Karpas-422 (cell line): ENCODE measurements at regions not wholly inside any gene's neighbourhood (a gene's known extent, or its start where the extent isn't known, plus 50 kb on each side); places are given as distances from the start of the nearest gene placed in this dataset.

ENCODE experiments used
- DNase-seq: peaks from one replicate; pipeline ENCODE4 v3.0.0-alpha.2; 2015
- H2AFZ ChIP-seq: fragments of 200-600 bp; sonication (generic); 2 replicates; pipeline ENCODE4 v1.6.1; 2014; ENCODE audit warnings: antibody characterized with exemption, low read length, mixed read lengths
- H3K27ac ChIP-seq: fragments of 200-600 bp; sonication (generic); 2 replicates; pipeline ENCODE4 v1.5.1; 2014; ENCODE audit warnings: mild to moderate bottlenecking, low read length, moderate library complexity
- H3K27me3 ChIP-seq: fragments of 200-600 bp; sonication (generic); 2 replicates; pipeline ENCODE4 v1.6.1; 2014; ENCODE audit warnings: low read length, mixed read lengths
- H3K36me3 ChIP-seq: fragments of 200-600 bp; sonication (generic); 2 replicates; pipeline ENCODE4 v1.6.1; 2014; ENCODE audit warnings: low read length, mixed read lengths; ENCODE audit not compliant: insufficient read depth
- H3K4me1 ChIP-seq: fragments of 200-600 bp; sonication (generic); 2 replicates; pipeline ENCODE4 v1.6.1; 2014; ENCODE audit warnings: mild to moderate bottlenecking, low read length, mixed read lengths
- H3K4me2 ChIP-seq: fragments of 200-600 bp; sonication (generic); 2 replicates; pipeline ENCODE4 v1.6.1; 2014; ENCODE audit warnings: low read length, low read depth, mild to moderate bottlenecking; ENCODE audit not compliant: poor library complexity, severe bottlenecking
- H3K4me3 ChIP-seq: fragments of 200-600 bp; sonication (generic); 2 replicates; pipeline ENCODE4 v1.5.1; 2014; ENCODE audit warnings: mild to moderate bottlenecking, antibody characterized with exemption, low read length, mixed read lengths
- H3K79me2 ChIP-seq: fragments of 200-600 bp; sonication (generic); 2 replicates; pipeline ENCODE4 v1.6.1; 2014; ENCODE audit warnings: mild to moderate bottlenecking, low read length, mixed read lengths
- H3K9ac ChIP-seq: fragments of 200-600 bp; sonication (generic); 2 replicates; pipeline ENCODE4 v1.6.0; 2014; ENCODE audit warnings: low read length
- H3K9me2 ChIP-seq: fragments of 200-600 bp; sonication (generic), shearing (Covaris generic); replicated peaks from 2 replicates; pipeline ENCODE4 v1.6.0; 2014; ENCODE audit warnings: mild to moderate bottlenecking, low read length, moderate library complexity; ENCODE audit not compliant: insufficient read depth
- H3K9me3 ChIP-seq: fragments of 300-700, 200-600 bp; sonication (generic); 2 replicates; pipeline ENCODE4 v1.6.1; 2014; ENCODE audit warnings: low read length, mixed read lengths
- H4K20me1 ChIP-seq: fragments of 200-600 bp; sonication (generic); 2 replicates; pipeline ENCODE4 v1.6.1; 2014; ENCODE audit warnings: mild to moderate bottlenecking, antibody characterized with exemption, low read length, low read depth; ENCODE audit not compliant: insufficient read depth

- no peak overlapping the region for H3K4me2 ChIP-seq
- H3K4me3 ChIP-seq: no peak overlapping the region
- no peaks in the 10 kb centered on the region for H3K27me3 ChIP-seq
- H3K36me3 ChIP-seq: no peaks in the 10 kb centered on the region
- no peaks in the 10 kb centered on the region for H4K20me1 ChIP-seq
- H3K9ac ChIP-seq: no peak overlapping the region
- no peak overlapping the region for H3K27ac ChIP-seq
- H3K9me3 ChIP-seq: no peaks in the 10 kb centered on the region
- H2AFZ ChIP-seq: no peak overlapping the region
- no peaks in the 10 kb centered on the region for H3K4me1 ChIP-seq
- H3K9me2 ChIP-seq: no peaks in the 10 kb centered on the region
- DNase-seq: no peak
- H3K79me2 ChIP-seq: no peaks in the 10 kb centered on the region
Observed at GRCh38 chr16:56119133-56119532, 72.2 kb upstream of the GNAO1 start.

GRCh38 chr16:56116577-56116964 lies 74.7 kb upstream of the GNAO1 start:
- H3K36me3 ChIP-seq: no peaks in the 10 kb centered on the region
- no peaks in the 10 kb centered on the region for H3K9me3 ChIP-seq
- H2AFZ ChIP-seq: no peak overlapping the region
- no peak overlapping the region for H3K4me2 ChIP-seq
- H3K27me3 ChIP-seq: no peaks in the 10 kb centered on the region
- H4K20me1 ChIP-seq: no peaks in the 10 kb centered on the region
- H3K4me1 ChIP-seq: no peaks in the 10 kb centered on the region
- no peak for DNase-seq
- no peak overlapping the region for H3K27ac ChIP-seq
- no peak overlapping the region for H3K9ac ChIP-seq
- no peaks in the 10 kb centered on the region for H3K9me2 ChIP-seq
- no peak overlapping the region for H3K4me3 ChIP-seq
- no peaks in the 10 kb centered on the region for H3K79me2 ChIP-seq

GRCh38 chr16:56115817-56116576 lies 75.3 kb upstream of the GNAO1 start:
- Histone ChIP-seq H3K4me3 (no peak overlapping the region), H3K27me3 (no peaks in the 10 kb centered on the region), H3K79me2 (no peaks in the 10 kb centered on the region), H3K36me3 (no peaks in the 10 kb centered on the region), H3K9ac (no peak overlapping the region), H3K4me2 (no peak overlapping the region), H3K4me1 (no peaks in the 10 kb centered on the region), H2AFZ (no peak overlapping the region), H3K9me2 (no peaks in the 10 kb centered on the region), H4K20me1 (no peaks in the 10 kb centered on the region), H3K27ac (no peak overlapping the region), H3K9me3 (no peaks in the 10 kb centered on the region)
- no peak for DNase-seq

GRCh38 chr16:56113223-56113622 lies 78.1 kb upstream of the GNAO1 start:
- Histone ChIP-seq H3K9ac (no peak overlapping the region), H3K4me2 (no peak overlapping the region), H3K4me3 (no peak overlapping the region), H3K9me2 (no peaks in the 10 kb centered on the region), H3K4me1 (peaks cover 7% of the 10 kb centered on the region; the same call in 1 of the 2 replicates), H3K79me2 (no peaks in the 10 kb centered on the region), H3K9me3 (no peaks in the 10 kb centered on the region), H4K20me1 (no peaks in the 10 kb centered on the region), H2AFZ (no peak overlapping the region), H3K27ac (no peak overlapping the region), H3K27me3 (no peaks in the 10 kb centered on the region), H3K36me3 (no peaks in the 10 kb centered on the region)
- no peak for DNase-seq

GRCh38 chr16:56111100-56111499 lies 80.2 kb upstream of the GNAO1 start:
- no peak overlapping the region for H3K9ac ChIP-seq
- H2AFZ ChIP-seq: no peak overlapping the region
- H3K4me2 ChIP-seq: no peak overlapping the region
- H3K36me3 ChIP-seq: no peaks in the 10 kb centered on the region
- H3K79me2 ChIP-seq: no peaks in the 10 kb centered on the region
- no peaks in the 10 kb centered on the region for H3K9me2 ChIP-seq
- H3K4me1 ChIP-seq: peaks cover 7% of the 10 kb centered on the region; the same call in 1 of the 2 replicates
- H3K9me3 ChIP-seq: no peaks in the 10 kb centered on the region
- no peaks in the 10 kb centered on the region for H3K27me3 ChIP-seq
- DNase-seq: no peak
- H3K4me3 ChIP-seq: no peak overlapping the region
- no peak overlapping the region for H3K27ac ChIP-seq
- no peaks in the 10 kb centered on the region for H4K20me1 ChIP-seq

GRCh38 chr16:56109994-56110393 lies 81.3 kb upstream of the GNAO1 start:
- Histone ChIP-seq H3K9me3 (no peaks in the 10 kb centered on the region), H3K27ac (no peak overlapping the region), H2AFZ (no peak overlapping the region), H3K79me2 (no peaks in the 10 kb centered on the region), H3K36me3 (no peaks in the 10 kb centered on the region), H3K27me3 (no peaks in the 10 kb centered on the region), H3K9ac (no peak overlapping the region), H3K9me2 (no peaks in the 10 kb centered on the region), H3K4me2 (no peak overlapping the region), H3K4me3 (no peak overlapping the region), H3K4me1 (peaks cover 7% of the 10 kb centered on the region; the same call in 1 of the 2 replicates), H4K20me1 (no peaks in the 10 kb centered on the region)
- DNase-seq: no peak

- no peak overlapping the region for H2AFZ ChIP-seq
Observed at GRCh38 chr16:56109205-56109604, 82.1 kb upstream of the GNAO1 start.

GRCh38 chr16:56108724-56109123 lies 82.6 kb upstream of the GNAO1 start:
- Histone ChIP-seq H3K27me3 (no peaks in the 10 kb centered on the region), H3K9me2 (no peaks in the 10 kb centered on the region), H2AFZ (no peak overlapping the region)

More at GRCh38 chr16:56109205-56109604, 82.1 kb upstream of the GNAO1 start:
- no peaks in the 10 kb centered on the region for H3K9me2 ChIP-seq
- DNase-seq: no peak
- H3K27me3 ChIP-seq: no peaks in the 10 kb centered on the region
- H3K4me3 ChIP-seq: no peak overlapping the region
- no peaks in the 10 kb centered on the region for H4K20me1 ChIP-seq
- no peak overlapping the region for H3K27ac ChIP-seq
- H3K36me3 ChIP-seq: no peaks in the 10 kb centered on the region
- peaks cover 7% of the 10 kb centered on the region; the same call in 1 of the 2 replicates for H3K4me1 ChIP-seq
- no peak overlapping the region for H3K4me2 ChIP-seq
- no peaks in the 10 kb centered on the region for H3K9me3 ChIP-seq
- no peaks in the 10 kb centered on the region for H3K79me2 ChIP-seq
- H3K9ac ChIP-seq: no peak overlapping the region

More at GRCh38 chr16:56108724-56109123, 82.6 kb upstream of the GNAO1 start:
- Histone ChIP-seq H3K4me1 (peaks cover 7% of the 10 kb centered on the region; the same call in 1 of the 2 replicates), H4K20me1 (no peaks in the 10 kb centered on the region), H3K9me3 (no peaks in the 10 kb centered on the region), H3K36me3 (no peaks in the 10 kb centered on the region), H3K4me3 (no peak overlapping the region), H3K9ac (no peak overlapping the region), H3K4me2 (no peak overlapping the region), H3K27ac (no peak overlapping the region), H3K79me2 (no peaks in the 10 kb centered on the region)
- DNase-seq: no peak
